ENCODE measurements at regions not wholly inside any gene's neighbourhood (a gene's known extent, or its start where the extent isn't known, plus 50 kb on each side); places are given as distances from the start of the nearest gene placed in this dataset.
"Not testable (repeated sequence)": the region's sequence is repeated elsewhere in the genome, so short reads cannot be mapped to it uniquely, and the experiment has no call there.

- no peak for DNase-seq
These were observed 261.2 kb downstream of the TAF11L14 start for GRCh38 chr5:17895288-17896033.

DNA sequence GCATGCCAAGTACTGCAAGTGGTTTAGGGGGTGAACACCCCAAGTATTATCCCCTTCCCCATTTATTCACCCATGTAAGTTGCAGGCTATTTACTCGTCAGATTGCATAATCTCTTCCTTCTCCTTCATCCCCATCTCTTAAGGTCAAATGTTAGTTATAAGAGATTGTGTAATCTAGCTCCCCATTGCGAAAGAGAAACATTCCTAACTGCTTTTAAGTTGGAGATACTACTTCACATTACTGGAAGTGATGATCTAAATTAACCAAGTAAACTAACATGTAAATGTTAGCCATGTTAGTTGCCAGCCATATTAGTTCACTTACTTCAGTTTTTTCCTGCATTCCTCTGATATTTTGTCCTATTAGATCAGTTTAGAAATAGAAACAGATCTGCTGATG, 262.3 kb downstream of the TAF11L14 start:
- no peak for DNase-seq

GRCh38 chr5:17897776-17898175, 263.5 kb downstream of the TAF11L14 start:
- DNase-seq: no peak

- peak; percentile 25 for DNase-seq
These were observed 264.5 kb downstream of the TAF11L14 start for GRCh38 chr5:17898766-17899165.

GRCh38 chr5:17907094-17907493, 272.8 kb downstream of the TAF11L14 start:
- DNase-seq: no peak

DNA sequence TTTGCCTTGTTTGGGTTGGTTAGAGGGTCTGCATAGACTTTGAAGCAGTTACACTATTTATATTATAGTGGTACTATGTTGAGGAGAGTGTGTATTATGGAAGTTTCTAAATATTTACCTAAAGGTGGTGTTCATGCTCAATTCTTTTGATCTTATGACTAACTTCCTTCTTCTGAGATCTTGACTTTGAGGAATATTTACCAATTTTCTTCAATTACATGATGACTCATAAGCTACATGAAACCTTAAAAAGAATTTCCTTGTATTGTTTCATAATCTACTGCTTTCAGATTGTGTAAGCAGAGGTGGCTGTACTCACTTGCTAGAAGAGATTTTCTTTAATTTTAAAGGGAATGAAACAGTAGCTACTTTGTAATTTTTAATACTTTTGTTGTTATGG, 276.1 kb downstream of the TAF11L14 start:
- no peak for DNase-seq

DNA sequence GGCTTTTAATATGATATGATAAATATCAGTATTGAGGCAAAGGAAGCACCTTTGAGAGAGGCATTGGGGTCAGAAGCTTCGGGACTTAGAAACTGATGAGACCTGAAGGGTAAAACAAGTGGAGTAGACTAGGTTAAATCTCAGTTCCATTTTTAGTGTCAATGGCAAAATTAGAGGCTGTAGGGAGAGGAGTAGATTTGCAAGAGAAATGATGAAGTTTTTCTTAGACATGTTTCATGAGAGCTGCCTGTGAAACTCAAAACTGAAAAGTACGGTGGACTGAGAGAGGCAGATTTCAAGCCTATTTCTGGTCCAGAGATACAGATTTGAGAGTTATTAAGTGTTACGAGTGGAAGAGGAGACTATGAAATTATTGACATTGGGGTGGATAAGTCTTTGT, 278.5 kb downstream of the TAF11L14 start:
- no peak for DNase-seq

GRCh38 chr5:17916446-17916845, 282.2 kb downstream of the TAF11L14 start:
- DNase-seq: no peak

DNA sequence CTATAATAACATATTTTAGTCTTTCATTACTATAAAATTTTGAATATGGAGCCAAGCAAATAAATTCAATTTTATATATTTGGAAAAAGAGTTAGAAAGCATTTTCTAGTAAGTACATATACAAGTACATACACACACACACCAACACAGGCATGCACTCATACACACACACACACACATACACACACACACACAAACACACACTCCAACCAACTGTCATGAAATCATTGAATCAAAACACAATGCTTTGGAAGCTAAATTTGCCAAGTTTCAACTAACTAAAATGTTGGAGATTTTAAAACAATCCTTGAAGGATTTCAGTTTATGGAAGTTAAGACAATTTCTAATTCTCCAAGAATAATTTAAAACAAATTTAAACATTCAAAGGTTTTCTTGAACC, 283.2 kb downstream of the TAF11L14 start:
- no peak for DNase-seq

DNA sequence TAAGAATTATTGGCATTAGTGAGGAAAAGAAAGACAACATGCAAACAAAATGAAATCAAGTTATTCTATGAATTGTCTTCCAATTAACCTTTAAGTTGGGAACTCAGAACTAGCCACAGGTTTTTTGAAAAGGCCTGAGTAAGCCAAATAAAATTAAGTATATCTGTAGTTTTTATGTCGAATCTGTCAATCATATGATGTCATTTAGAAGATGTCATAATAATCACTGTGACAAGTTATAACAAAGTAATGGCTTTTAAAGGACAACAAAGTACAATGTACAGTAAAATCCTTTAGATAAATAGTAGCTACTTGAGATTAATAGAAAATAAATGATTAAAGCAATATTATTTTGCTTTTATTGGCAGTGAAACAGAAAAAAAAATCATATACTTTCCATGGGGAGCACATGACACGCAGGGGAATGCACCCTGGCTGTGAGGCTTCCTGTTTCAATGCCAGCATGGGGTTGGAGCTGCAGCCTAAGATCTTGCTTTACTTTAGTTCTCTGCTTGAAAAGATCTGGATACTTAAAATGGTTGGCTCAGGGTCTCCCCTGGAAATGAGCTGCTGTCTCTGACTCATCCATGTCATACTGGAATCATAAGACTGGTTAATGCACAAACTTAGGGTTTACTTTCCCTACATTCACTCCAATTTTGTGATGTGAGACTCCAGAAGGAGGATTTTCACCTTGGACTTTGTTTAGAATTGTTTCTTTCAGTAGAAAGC, 284.3 kb downstream of the TAF11L14 start:
- no peak for DNase-seq

GRCh38 chr5:17925276-17925675, 291.0 kb downstream of the TAF11L14 start:
- no peak for DNase-seq

DNA sequence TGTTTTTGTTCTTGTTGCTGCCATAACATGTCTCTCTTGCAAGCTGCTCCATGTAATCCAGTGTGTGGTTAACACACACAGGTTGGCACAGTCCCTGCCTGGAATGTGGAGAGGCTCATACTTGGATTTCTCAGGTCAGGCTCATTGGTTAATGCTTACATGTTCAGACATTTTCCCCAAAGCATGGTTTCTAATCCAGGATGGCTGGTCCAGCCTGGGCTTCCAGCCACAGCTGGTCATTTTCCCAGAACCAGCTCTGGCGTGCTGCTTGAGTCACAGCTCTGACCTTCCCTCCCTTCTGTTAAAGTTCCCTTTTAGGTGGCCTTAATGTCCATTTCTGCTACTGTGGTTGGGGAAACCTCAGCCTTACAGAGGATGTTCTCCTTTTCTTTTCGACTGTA, 294.3 kb downstream of the TAF11L14 start:
- no peak for DNase-seq

DNA sequence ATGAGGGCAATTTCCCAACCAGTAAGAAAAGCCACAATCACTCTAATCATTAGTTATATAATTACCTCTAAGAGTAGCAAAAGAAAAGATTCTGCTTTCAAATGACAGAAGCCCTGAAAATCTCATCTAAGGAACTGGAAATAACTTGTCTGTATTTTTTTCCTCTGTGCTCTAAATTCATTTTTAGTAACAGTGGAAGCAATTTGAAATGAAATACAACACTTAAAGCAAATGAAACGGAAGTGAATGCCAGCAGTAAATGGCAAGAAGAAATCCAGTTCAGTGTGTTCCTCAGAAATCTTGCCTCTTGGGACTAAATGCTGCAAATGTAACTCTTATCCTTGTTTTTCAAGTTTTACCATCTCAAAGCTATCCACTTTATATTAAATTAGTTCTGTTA, 294.9 kb downstream of the TAF11L14 start:
- no peak for DNase-seq

DNA sequence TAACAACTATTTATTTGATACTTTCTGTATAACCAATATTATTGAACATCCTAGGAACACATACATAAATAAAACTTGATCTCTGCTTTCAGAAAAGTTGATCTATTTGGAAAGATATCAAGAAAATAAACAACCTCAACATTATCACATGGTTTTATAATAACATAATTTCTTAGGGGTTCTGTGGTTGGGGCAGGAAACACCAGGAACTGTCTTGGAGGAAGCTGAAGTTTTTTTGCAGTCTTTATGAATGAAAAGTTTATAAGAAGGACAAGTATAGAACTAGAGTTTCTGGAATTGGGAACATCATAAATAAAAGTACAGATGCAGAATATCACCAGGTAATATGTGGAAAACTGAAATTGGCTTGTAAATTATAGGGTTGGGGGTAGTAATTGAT, 296.1 kb downstream of the TAF11L14 start:
- DNase-seq: no peak

- DNase-seq: no peak
These were observed 309.8 kb downstream of the TAF11L14 start for GRCh38 chr5:17944046-17944445.

- DNase-seq: no peak
These were observed 312.8 kb downstream of the TAF11L14 start for GRCh38 chr5:17947029-17947428.

DNA sequence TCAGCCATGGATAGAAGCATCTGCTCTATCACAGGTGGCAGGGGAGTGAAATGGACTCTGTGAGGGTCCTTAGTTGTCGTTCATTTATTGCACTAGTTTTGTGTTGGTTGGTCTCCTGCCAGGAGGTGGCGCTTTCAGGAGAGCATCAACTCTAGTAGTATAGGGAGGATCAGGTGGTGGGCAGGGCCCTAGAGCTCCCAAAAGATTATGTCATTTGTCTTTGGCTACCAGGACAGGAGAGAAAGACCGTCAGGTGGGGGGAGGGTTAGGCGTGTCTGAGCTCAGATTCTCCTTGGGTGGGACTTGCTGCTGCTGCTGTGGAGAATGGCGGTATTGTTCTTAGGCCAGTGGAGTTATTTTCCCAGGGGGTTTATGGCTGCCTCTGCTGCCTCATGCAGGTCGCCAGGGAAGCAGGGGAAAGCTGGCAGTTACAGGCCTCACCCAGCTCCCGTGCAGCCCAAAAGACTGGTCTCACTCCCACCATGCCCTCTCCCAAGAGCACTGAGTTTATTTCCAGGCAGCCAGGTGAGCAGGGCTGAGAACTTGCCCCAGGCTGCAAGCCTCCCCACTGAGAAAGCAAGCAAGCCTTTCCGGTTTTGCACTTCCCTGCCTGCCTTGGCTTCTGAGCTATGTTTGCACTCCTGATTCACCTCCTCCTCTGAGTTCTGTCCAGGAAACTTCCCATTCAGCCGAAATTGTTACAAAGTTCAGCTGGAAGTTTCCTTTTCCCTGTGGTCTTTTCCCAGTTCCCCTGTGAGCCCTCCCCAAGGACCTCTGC, 317.3 kb downstream of the TAF11L14 start:
- DNase-seq: peak; percentile 53

DNA sequence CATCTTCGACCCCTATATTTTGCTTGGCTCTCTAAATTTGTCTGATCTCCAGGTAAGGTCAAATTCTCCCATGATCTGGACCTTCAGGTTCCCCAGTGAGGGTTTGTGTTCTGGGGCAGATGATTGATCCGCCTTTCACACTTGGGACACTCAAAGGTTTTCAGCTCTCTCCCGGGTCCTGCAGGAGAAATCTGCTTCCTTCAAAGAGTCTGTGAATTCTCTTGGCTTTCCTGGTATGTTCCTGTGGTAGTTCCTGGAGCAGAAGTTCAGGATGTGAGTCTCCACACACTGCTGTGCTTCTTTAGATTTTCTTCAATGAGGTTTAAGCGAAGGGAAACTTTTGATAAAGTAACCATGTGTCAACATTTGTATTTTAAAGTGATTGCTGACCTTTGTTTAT, 318.0 kb downstream of the TAF11L14 start:
- DNase-seq: no peak

GRCh38 chr5:17964067-17964466, 329.8 kb downstream of the TAF11L14 start:
- DNase-seq: no peak

DNA sequence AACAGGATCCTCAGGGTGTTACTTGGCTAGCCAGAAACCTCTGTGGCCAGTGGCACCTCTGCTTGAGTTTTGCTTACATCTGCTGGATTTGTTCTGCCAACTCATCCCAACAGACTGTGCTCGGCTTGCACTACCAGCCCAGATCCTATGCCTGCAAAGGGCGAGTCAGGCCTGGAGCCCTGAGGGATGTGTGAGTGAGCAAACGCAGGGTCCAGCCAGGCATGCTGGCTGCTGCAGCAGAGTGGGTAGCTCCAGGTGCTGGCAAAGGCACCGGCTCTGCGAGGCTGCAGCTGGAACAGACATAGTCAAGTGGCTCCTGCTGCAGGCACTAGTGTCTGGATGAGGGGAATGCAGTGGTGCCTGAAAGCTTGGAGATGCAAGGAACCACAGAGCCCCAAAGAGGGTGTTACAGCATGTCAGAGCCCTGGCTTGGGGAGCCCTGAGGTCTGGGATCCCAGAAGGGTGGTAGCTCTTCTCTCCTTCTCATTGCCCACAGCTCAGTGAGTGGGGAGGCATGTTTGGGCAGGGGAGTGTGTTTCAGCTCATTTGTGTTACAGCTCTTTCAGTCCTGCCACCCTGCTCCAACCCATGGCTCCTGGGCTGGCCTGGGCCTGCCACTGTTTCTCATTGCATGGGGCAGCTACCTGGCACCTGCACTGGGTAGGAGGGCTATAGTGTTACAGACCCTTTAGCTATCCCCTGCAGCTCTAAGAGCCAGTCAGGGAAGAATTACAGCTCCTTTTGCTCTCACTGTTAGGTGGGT, 332.6 kb downstream of the TAF11L14 start:
- no peak for DNase-seq

GRCh38 chr5:17976404-17976803, 342.1 kb downstream of the TAF11L14 start:
- no peak for DNase-seq

- no peak for DNase-seq
These were observed 344.7 kb downstream of the TAF11L14 start for GRCh38 chr5:17978954-17979353.

DNA sequence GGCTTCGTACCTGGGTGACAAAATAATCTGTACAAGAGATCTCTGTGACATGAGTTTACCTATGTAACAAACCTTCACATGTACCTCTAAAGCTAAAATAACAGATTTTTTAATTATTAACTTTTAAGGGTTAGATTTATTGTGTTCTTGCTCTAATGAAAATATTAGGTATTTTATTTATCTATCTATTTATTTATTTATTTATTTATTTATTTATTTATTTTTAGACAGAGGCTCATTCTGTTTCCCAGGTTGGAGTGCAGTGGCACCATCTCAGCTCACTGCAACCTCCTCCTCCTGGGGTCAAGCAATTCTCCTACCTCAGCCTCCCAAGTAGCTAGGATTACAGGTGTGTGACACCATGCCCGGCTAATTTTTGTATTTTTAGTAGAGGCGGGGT, 348.4 kb downstream of the TAF11L14 start:
- DNase-seq: not testable (repeated sequence)
